Natural killer cell (primary cell): ENCODE measurements at regions not wholly inside any gene's neighbourhood (a gene's known extent, or its start where the extent isn't known, plus 50 kb on each side); places are given as distances from the start of the nearest gene placed in this dataset.

ENCODE experiments used
- ATAC-seq, 3 donors: fragments of 150-1000 bp in 2 of 3; fragments of 200-7000 bp in 1 of 3; cut with Tn5 transposase; 1 replicate in 1 of 3; 2 replicates in 2 of 3; pipeline ENCODE4 v1.10.0; 2021; ENCODE audit warnings: mild to moderate bottlenecking in 2 of 3, moderate library complexity in 2 of 3
- DNase-seq, 2 donors: peaks; one replicate each; pipeline versions ENCODE4 v3.0.0 to v3.0.0-alpha.2; 2013 to 2021; ENCODE audit warnings: mixed read lengths in 1 of 2
- H3K27ac ChIP-seq: one replicate; pipeline ENCODE4 v1.5.1; 2013; ENCODE audit warnings: mild to moderate bottlenecking, low read length
- H3K27me3 ChIP-seq: one replicate; pipeline ENCODE4 v1.6.1; 2013; ENCODE audit warnings: low read length; ENCODE audit not compliant: control insufficient read depth, insufficient read depth
- H3K36me3 ChIP-seq: one replicate; pipeline ENCODE4 v1.6.1; 2013; ENCODE audit warnings: low read length; ENCODE audit not compliant: control insufficient read depth, insufficient read depth
- H3K4me1 ChIP-seq: one replicate; pipeline ENCODE4 v1.6.1; 2013; ENCODE audit warnings: low read length; ENCODE audit not compliant: control insufficient read depth, insufficient read depth
- H3K4me3 ChIP-seq: one replicate; pipeline ENCODE4 v1.5.1; 2013; ENCODE audit warnings: low read length
- H3K9me3 ChIP-seq: one replicate; pipeline ENCODE4 v1.6.1; 2013; ENCODE audit warnings: low read length; ENCODE audit not compliant: control insufficient read depth, insufficient read depth
- H3K27ac Mint-ChIP-seq, 2 donors: one replicate each; pipeline ENCODE4 v1.8.0; 2022; ENCODE audit warnings: mild to moderate bottlenecking in 2 of 2, mixed read lengths in 2 of 2, moderate library complexity in 1 of 2
- H3K27me3 Mint-ChIP-seq, 2 donors: one replicate each; pipeline ENCODE4 v1.8.0; 2022; ENCODE audit warnings: low read depth in 2 of 2, mixed read lengths in 2 of 2
- H3K36me3 Mint-ChIP-seq: one replicate; pipeline ENCODE4 v1.8.0; 2022; ENCODE audit warnings: mixed read lengths
- H3K4me1 Mint-ChIP-seq, 2 donors: one replicate each; pipeline ENCODE4 v1.8.0; 2022; ENCODE audit warnings: mixed read lengths in 2 of 2
- H3K4me3 Mint-ChIP-seq: one replicate; pipeline ENCODE4 v1.8.0; 2022; ENCODE audit warnings: mild to moderate bottlenecking, moderate library complexity, mixed read lengths
- H3K9me3 Mint-ChIP-seq, 2 donors: one replicate each; pipeline ENCODE4 v1.8.0; 2022; ENCODE audit warnings: mixed read lengths in 2 of 2
- CTCF ChIP-seq: fragments of 200-600 bp; IDR thresholded peaks from one replicate; pipeline ENCODE4 v1.8.0; 2022; ENCODE audit warnings: antibody characterized with exemption
- WGBS: methylation state at CpG from one replicate; pipeline ENCODE4 v1.1.7; 2013; ENCODE audit warnings: missing lambda C conversion rate; ENCODE audit not compliant: insufficient coverage; 5-methylcytosine and 5-hydroxymethylcytosine counted together
- intact Hi-C: fragments of 100-400 bp; cut with micrococcal nuclease; formaldehyde crosslinking; loops from one replicate; pipeline ENCODE4 v1.14.2; 2022

GRCh38 chr2:8054070-8054469 lies 627.8 kb upstream of the ID2 start:
- Histone ChIP-seq H3K9me3 (no peaks in the 10 kb centered on the region), H3K27me3 (no peaks in the 10 kb centered on the region), H3K4me1 (peaks cover 28% of the 10 kb centered on the region), H3K27ac (no peak overlapping the region), H3K4me3 (no peak overlapping the region), H3K36me3 (no peaks in the 10 kb centered on the region)
- WGBS: 94% methylated on average over 5 of the region's 6 CpGs
- Mint-ChIP-seq H3K4me3 (no peak overlapping the region), H3K27ac (peak overlapping the region in 1 of 2 donors; percentile 3), H3K36me3 (peaks cover 8% of the 10 kb centered on the region), H3K4me1 (peaks cover 45 to 66% of the 10 kb centered on the region in 2 donors), H3K9me3 (peaks cover 0 to 2% of the 10 kb centered on the region in 2 donors), H3K27me3 (no peaks in the 10 kb centered on the region)
- no peak for TF ChIP-seq CTCF
- intact Hi-C loops: no loop called here
- no peak for ATAC-seq
- DNase-seq: no peak

DNA sequence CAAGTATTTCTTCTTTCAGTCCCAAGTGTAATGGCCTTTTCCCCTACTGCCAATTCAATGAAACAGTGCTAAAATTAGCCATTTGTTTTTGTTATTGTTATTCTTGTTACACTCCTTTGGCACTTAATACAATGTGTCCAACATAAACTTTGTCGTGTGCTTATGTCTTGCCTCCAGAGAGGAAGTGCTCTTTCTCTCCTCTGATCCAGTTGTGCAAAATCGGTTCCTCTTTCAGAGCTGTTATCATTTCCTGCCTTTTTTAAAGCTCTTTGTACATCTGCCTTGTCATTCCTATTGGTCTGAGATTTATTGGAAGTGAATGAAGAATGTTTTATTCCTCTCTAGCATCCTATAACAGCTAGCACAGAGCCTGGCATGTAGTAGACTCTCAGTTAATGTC lies 623.2 kb upstream of the ID2 start:
- DNase-seq (no peak), ATAC-seq (no peak)
- Mint-ChIP-seq H3K4me3 (no peak overlapping the region), H3K4me1 (peaks cover 25 to 45% of the 10 kb centered on the region in 2 donors), H3K27ac (peak overlapping the region in 1 of 2 donors; percentile 44), H3K27me3 (no peaks in the 10 kb centered on the region), H3K36me3 (peaks cover 8% of the 10 kb centered on the region), H3K9me3 (peaks cover 0 to 2% of the 10 kb centered on the region in 2 donors)
- Histone ChIP-seq H3K9me3 (no peaks in the 10 kb centered on the region), H3K27me3 (no peaks in the 10 kb centered on the region), H3K4me1 (no peaks in the 10 kb centered on the region), H3K4me3 (no peak overlapping the region), H3K27ac (no peak overlapping the region), H3K36me3 (no peaks in the 10 kb centered on the region)
- intact Hi-C loops: no loop called here
- WGBS: 32% methylated on average over 2 of the region's 2 CpGs
- no peak for TF ChIP-seq CTCF

DNA sequence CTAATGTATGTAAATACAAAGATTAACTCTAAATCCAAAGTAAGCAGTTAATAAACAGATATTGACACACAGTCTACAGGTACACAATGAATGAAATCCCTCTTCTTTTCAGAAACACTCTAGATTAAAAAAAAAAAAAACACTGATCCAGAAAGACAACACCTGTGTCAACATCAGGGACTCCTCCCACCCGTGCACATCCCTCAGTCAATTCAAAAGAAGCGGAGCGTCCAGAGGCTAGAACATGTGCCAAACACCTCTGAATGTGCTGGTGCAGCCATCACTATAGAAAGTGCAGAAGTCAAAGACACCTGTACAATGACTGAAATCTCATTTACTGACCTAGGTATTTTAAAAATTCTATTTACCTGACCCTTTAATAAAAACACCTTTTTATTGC lies 622.6 kb upstream of the ID2 start:
- DNase-seq: no peak
- Mint-ChIP-seq H3K27ac (peak overlapping the region in 1 of 2 donors; percentile 44), H3K4me1 (peaks cover 25 to 46% of the 10 kb centered on the region in 2 donors), H3K36me3 (peaks cover 8% of the 10 kb centered on the region), H3K27me3 (no peaks in the 10 kb centered on the region), H3K9me3 (peaks cover 0 to 2% of the 10 kb centered on the region in 2 donors), H3K4me3 (no peak overlapping the region)
- ATAC-seq: no peak
- H3K36me3 ChIP-seq: no peaks in the 10 kb centered on the region
- no peaks in the 10 kb centered on the region for H3K9me3 ChIP-seq
- TF ChIP-seq CTCF: no peak
- H3K4me1 ChIP-seq: no peaks in the 10 kb centered on the region
- no peak overlapping the region for H3K4me3 ChIP-seq
- intact Hi-C loops: no loop called here
- no peaks in the 10 kb centered on the region for H3K27me3 ChIP-seq
- 98% methylated on average over 3 of the region's 3 CpGs for WGBS
- no peak overlapping the region for H3K27ac ChIP-seq

DNA sequence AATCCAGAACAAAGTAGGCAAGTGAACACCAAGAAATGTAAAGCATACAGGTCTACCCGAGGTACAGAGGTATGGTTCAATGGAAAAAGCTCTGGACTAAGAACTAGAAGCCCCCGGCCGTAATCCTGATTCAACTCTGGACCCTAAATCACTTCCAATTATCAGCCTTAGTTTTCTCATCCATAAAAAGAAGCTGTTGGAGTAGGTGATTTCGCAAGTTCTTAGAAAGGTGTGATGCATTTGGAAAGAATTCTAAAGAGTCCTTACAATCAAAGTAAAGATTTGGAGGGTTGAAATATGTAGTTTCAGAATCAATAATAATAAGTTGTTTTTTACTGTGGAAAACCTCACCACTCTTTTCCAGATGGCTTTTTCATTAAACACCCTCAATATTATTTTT lies 622.1 kb upstream of the ID2 start:
- no peak for TF ChIP-seq CTCF
- DNase-seq (no peak), ATAC-seq (no peak)
- Histone ChIP-seq H3K9me3 (no peaks in the 10 kb centered on the region), H3K4me3 (no peak overlapping the region), H3K36me3 (no peaks in the 10 kb centered on the region), H3K4me1 (no peaks in the 10 kb centered on the region), H3K27ac (no peak overlapping the region), H3K27me3 (no peaks in the 10 kb centered on the region)
- Mint-ChIP-seq H3K36me3 (peaks cover 8% of the 10 kb centered on the region), H3K4me1 (peaks cover 25 to 43% of the 10 kb centered on the region in 2 donors), H3K9me3 (peaks cover 0 to 2% of the 10 kb centered on the region in 2 donors), H3K27ac (peak overlapping the region in 1 of 2 donors; percentile 21), H3K27me3 (no peaks in the 10 kb centered on the region), H3K4me3 (no peak overlapping the region)
- WGBS: 82% methylated on average over 1 of the region's 4 CpGs
- intact Hi-C loops: no loop called here
